ENCODE measurements at regions not wholly inside any gene's neighbourhood (a gene's known extent, or its start where the extent isn't known, plus 50 kb on each side); places are given as distances from the start of the nearest gene placed in this dataset.
"Not testable (repeated sequence)": the region's sequence is repeated elsewhere in the genome, so short reads cannot be mapped to it uniquely, and the experiment has no call there.

DNA sequence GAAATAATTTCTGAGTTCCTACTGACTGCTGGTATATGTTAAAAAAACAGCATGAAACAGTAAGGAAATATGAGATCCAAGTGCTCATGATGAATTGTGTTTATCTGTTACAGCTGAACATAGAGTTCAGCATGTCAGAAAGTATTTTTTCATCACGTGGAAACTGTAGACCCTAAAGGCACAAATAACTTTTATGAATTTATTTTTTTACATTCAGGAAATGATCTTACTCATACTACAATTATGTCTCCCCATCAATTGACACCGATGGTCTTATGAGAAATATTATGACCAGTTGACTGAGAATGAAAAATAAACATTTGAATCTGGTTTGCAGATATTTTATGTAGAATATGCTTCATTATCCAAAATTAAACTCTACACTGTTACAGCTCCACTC, 283.1 kb upstream of the SPANXN4 start:
- no peak for DNase-seq

DNA sequence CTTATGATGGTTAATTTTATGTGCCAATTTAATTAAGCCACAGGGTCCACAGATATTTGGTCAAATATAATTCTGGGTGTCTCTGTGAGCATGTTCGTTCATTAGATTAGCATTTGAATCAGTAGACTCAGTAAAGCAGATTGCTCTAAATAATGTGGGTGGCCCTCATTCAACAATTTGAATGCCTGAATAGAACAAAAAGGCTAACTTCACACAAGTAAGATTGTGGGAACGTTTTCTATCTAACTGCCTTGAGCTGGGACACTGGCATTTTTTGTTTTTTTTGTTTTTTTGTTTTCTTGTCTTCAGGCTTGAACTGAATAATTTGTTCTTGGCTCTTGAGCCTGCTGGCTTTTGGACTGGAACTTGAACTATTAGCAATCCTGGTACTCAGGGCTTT, 292.4 kb upstream of the SPANXN4 start:
- DNase-seq: no peak

DNA sequence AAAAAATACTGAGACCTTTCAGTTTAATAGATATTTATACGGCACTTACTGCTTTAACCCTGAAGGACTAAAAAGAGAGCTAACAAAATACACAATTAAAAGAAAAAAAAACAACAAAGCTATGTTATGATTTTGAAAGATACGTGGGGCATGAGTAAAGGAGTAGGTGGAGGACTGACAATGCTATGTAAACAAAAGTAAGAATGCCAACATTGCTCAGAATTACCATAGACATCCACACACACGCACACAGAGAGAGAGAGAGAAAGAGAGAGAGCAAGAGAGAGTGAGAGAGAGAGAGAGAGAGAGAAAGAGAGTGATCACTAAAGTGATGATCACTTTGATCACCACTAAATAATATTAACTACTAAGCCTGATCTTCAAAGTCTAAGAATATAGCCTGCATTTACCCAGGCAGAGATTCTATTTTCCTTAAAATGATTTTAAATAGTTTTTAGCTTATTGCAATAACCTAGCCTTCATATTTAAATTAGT, 313.9 kb upstream of the SPANXN4 start:
- no peak for DNase-seq

DNA sequence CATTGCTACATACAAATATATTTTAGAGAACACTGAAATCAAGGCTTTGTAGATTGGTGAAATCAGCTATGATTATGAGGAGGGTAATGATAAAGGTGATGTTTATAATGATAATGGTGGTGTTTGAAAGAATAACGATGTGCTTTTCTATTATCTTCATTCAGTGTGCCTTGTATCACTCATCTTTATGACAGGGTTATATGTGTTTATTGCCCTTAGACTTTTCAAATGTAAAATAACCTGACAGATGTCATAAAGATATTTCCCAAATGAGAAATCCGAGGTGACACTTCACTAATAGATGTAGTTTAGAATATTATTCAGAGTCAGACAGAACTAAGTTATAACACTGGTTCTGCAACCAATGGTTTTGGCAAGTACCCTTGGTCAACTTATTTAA, 323.0 kb upstream of the SPANXN4 start:
- DNase-seq: no peak

DNA sequence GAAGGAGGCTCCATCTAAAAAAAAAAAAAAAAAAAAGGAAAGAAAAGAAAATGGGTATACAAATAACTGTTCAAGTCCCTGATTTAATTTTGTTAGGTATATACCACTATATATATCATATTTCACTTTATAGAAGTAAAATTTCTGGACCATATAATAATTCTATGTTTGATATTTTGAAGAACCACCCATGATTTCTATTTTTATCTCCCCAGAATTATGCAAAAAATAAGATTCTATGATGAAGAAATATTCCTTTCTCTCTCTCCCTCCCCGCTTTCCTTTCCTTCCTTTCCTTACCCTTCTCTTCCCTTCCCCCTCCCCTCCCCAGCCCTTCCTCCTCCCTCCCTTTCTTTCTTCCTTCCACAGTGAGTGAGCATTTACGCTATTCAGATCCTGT, 337.5 kb upstream of the SPANXN4 start:
- DNase-seq: no peak

DNA sequence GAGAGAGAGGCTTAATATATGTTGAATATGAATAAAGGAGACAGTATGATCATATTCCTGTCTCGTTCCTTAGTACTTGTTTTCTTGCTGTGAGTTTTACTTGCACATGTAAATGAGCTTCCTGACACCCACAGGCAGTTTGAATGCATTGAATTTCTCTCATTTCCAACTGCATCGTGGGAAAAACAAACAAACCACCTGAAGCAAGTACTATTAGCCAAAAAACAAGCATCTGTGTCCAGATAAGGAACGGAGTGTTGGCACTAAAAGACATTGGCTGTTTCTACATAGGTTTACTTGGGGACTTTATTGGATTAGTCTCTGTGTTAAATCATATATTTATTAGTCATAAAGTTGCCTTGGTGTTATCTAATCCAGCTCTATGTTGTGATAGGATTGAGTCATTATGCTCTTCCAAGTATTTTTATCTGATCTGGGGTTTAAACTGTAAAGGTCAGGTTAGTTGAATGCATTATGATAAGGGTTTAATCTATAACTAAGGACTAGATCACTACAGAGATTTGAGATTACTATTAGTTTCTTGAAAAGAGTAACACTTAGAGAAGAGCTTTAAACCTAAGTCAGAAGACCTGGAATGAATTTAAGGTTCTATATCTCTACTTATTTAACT, 339.0 kb upstream of the SPANXN4 start:
- no peak for DNase-seq

DNA sequence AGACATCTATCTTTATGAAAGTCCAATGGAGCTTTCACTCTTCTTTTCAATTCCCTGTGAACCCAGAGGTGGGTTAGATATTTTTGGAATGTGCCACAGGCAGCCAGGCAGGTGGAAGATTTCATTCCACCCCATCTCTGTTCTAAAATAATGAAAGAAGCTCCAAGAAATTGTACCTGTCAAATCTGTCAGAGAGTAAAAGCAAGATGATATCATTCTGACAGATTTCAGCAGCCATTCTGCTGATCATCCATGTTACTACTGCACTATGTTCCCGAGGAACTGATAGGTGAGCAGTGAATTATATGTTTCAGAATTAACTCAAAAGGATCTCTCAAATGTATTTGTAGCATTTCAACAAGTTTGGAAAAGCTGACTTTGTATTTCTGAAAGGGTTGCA, 339.5 kb upstream of the SPANXN4 start:
- DNase-seq: no peak

DNA sequence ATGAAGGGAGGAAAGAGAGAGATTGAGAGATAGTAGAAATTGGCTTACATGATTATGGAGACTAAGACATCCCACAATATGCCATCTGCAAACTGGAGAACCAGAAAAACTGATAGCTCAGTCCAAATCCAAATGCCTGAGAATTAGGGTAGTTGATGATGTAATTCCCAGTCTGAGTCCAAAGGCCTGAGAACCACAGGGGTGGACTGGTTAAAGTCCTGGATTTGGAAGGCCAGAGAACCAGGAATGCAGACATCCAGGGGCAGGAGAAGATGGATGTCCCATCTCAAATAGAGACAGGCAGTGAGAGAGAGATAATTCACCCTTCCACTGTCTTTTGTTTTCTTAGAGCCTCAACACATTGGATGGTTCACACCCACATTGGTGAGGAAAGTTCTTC, 345.7 kb upstream of the SPANXN4 start:
- no peak for DNase-seq

DNA sequence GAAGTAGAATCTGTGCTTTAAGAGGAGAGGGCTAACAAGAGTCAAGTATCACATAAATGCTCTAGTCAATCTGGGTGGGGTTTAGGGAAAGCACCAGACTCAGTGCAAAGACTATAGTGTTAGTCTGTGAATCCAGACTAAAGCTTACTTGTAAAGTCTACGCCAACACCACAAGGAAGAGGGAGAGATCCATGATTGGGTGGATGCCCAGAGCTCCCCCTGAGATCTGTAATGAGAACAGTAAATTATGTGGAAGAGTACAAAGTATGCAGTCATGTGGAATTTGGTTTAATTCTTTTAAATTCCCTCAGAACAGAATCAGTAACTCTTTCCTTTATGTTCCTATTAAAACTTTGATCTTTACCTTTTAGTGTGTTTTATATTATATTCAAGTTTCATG, 354.7 kb upstream of the SPANXN4 start:
- DNase-seq: no peak

DNA sequence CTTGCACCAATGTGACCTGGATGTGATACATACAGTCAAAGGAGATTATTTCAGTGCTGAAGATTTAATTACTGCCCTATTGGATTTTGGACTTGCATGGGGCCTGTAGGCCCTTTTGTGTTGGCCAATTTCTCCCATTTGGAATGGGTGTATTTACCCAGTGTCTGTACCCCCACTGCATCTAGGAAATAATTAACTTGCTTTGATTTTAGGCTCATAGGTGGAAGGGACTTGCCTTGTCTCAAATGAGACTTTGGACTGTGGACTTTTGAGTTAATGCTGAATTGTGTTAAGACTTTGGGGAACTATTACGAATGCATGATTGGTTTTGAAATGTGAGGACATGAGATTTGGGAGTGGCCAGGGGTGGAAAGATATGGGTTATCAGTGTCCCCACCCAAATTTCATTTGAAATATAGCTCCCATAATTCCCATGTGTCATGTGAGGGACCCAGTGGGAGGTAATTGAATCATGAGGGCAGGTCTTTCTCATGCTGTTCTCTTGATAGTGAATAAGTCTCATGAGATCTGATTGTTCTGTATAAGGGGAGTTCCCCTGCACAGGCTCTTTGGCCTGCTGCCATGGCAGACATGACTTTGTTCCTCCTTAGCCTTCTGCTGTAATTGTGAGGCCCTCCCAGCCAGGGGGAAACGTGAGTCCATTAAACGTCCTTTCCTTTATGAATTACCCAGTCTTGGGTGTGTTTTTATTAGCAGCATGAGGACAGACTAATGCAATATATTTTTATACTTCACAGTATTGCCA, 362.2 kb upstream of the SPANXN4 start:
- DNase-seq: no peak

DNA sequence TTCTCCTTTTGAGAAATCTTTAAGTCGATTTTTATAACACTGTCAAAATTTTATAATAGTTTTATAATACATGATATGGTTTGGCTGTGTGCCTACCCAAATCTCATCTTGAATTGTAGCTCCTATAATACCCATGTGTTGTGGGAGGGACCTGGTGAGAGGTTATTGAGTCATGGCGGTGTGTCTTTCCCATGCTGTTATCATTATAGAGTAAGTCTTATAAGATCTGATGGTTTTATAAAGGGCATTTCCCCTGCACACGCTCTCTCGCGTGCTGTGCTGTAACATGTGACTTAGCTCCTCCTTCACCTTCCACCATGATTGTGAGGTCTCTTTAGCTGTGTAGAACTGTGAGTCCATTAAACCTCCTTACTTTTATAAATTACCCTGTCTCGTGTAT, 364.0 kb upstream of the SPANXN4 start:
- no peak for DNase-seq

DNA sequence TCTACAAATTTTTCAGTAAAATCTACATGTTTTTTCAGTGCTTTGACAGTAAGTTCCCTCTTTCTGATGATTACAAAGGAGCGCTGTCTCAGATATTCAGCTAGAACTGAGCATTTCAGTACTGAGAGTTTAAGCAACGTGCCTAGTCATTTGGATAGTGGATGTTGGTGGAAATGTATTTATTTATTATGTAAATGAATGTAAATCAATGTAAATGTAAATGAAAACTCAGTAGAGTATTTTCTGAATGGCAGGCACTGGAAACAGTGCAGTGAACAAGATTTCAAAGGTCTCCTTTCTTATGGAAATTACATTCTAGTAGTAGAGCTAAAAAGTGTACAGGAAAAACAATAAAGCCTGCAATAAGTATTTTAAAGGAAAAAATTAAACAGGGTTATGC, 370.2 kb upstream of the SPANXN4 start:
- no peak for DNase-seq

DNA sequence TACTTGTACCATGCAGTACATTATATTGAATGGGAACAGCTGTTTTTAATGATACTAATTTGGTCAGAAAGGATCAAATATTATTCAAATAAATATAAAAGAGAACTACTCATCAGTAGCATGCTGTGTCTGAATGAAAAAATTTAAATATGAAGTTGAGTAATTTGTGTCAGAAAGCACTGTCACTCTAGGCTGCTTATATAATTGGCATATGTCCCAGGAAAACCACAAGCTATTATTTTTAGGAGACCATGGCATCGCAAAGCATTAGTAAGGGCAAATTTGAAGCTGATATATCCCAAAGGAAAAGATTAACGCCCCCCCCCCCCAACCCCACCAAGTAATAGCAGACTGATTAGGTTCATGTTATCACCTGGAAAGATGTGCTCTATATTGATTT, 388.5 kb upstream of the SPANXN4 start:
- peak; percentile 28 for DNase-seq

DNA sequence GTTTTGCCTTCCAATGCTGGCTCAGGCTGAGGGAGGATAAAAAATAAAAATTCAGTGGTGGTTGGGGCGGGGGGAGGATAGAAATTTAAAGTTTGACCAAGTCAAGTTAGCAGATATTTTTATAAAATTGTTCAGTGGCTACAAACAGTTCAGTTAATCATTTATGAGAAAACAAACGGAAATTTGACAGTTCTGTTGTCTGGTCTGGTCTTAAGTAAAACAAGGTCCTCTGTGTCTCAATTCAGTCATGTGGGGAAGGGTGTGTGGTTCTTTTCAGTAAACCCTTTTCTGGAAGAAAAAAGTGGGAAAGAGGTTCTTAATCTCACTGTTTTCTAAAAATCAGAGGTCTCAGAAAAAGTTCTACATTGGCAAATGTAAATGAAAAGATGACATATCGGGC, 409.1 kb upstream of the SPANXN4 start:
- no peak for DNase-seq

DNA sequence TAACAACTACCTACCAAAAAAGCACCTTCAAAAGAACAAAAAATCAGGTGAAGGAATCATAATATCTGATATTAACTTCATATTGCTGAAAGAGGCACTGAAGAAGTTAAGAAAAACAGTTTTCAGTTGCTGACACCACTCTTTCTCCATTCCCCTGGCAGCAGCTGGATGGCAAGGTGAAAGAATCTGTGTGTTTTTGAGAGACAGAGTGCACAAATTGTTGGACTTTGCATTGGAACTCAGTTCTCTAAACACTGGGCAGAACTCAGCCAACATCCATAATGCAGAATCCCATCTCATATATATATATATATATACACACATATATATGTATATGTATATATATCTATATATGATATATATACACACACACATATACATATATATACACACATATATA, 408.3 kb upstream of the MAGEC2 start:
- DNase-seq: no peak

DNA sequence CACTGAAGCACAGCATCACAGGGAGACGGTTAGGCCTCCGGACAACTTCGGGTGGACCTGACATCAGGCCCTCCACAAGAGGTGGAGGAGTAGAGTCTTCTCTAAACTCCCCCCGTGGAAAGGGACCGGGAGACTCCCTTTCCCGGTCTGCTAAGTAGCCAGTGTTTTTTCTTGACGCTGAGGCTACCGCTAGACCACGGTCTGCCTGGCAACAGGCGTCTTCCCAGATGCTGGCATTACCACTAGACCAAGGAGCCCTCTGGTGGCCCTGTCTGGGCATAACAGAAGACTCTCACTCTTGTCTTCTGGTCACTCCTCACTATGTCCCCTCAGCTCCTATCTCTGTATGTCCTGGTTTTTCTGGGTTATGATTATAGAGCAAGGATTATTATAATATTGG, 401.5 kb upstream of the MAGEC2 start:
- DNase-seq: not testable (repeated sequence)

DNA sequence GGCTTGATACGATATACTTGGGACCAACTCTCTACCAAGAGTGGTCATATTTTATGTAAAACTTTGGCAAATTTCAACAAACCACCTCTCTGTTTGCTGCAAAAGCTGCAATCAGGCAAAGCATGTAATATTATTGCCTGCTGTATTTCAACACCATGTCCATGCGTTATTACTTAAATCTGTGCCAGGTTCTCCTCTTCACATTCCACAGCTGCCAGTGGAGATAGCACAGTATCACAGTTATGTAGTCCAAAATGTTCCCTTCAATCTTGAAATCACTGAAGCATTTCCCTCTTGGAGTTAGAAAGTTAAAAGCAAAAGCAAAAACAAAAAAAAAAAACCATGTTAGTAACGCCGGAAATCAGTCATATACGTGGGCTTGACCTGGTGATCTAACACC, 396.7 kb upstream of the MAGEC2 start:
- DNase-seq: no peak

DNA sequence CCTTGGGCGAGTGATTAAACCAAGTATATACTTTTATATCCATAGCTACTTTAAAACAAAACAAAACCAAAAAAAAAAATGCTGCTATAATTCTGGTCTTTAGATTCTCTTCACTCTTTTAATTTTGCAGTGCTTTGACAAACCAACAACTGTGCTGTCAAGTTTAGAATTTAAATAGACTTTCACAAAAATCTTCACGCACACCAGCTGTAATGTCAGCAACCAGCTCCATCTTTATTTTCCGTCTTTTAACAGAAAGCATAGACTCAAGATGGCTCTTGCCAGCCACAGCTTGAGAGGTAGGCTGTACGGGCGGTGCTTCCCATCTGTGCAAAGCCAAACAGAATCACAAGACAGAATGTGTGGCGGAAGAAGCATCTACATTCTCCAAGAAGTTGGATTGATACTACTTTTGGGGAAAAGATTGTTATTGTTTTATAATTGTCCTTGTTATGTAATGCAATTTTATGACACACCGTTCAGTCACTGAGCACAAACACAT, 388.3 kb upstream of the MAGEC2 start:
- DNase-seq: no peak

DNA sequence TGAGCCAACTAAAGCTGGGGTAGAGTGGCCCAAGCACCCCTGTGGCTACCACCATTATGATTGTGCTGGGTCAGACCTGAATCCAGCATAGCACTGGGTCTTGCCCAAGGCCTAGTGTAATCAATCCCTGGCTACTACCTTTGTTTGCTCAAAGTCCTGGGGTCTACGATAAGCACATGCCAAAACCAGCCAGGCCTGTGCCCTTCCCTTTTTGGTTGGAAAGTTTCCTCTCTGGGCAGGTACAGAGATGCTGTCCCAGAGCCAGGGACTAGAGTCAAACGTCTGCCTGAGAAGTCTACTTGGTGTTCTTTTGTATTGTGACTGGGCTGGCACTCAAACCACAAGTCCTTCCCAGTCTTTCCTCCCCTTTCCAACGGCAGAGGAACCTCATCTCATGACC, 371.5 kb upstream of the MAGEC2 start:
- DNase-seq: no peak

DNA sequence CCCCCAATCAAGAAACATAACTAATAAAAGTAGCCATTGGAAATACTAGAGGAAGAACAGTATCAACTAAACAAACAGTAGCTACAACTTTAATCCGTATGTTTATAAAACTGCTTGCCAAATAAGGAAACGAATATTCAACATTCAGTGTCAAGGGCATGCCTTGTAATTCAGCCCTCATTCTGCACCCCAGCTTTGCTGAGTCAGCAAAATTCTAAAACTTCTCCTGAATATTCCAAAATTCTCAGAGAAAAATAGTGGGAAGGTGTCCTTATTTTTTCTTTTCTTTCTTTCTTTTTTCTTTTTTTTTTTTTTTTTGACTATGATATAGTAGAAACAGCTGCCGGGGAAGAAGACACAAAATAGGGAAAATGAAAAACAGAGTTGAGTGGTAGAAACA, 344.8 kb upstream of the MAGEC2 start:
- DNase-seq: no peak

DNA sequence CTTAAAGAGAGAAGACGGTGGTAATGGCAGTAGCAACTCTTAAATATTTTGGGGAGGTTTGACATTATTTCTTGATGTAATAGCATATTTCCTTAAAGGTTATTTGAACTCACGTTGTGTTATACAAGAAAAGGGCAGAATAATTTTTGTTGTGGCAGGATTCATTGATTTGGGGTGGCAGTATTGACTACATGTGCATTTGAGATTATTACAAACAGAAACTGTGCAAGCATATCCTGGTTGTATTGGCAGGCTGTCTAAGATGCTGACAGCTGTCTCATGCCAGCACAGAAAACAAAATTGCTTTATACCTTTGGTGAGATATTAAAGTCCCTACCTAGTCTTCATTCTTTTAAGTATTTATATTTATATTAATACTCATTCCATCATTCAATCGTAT, 300.7 kb upstream of the MAGEC2 start:
- no peak for DNase-seq

DNA sequence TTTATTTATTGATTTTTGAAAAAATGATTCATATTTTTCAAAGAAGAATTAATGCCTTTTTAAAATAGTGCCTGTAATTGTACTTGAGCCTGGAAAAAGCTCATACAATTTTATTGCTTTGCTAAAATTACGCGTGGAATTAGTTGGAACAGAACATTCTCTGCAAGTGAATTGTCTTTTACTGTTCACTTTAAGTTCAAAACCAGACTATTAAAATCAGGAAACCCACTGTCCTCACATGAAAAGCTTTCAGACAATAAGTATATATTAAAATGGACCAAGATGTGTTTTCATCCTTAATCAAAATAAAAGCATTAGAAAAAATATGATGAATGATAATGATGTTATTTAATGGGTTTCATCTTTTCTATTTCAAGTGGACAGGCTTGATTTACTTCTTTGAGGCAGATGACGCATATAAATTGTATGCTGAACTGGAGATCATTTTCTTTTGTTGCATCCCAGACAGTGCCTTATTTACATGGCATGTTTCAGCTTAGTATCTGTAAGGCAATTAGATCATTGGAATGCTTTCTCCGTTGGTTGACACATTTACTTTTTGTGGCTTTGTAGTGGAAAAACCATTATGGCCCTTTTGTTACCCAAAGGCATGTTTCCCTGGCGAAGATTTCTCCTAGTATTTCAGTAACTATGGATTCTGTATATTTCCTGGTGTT, 299.0 kb upstream of the MAGEC2 start:
- no peak for DNase-seq

DNA sequence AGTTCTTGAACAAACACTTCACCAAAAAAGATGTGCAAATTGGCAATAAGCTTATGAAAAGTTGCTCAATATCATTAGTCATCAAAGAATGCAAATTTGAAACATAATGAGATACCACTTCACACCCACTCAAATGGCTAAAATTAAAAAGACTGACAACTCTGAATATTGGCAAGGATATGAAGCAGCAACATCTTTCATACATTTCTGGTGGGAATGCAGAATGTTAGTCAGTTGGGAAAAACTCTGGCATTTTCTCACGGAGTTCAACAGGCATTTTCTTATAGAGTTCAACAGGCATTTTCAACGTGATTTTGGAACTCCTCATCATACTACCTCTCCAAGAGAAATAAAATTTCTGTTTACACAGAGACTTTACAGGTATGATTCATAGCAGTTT, 297.4 kb upstream of the MAGEC2 start:
- DNase-seq: no peak

DNA sequence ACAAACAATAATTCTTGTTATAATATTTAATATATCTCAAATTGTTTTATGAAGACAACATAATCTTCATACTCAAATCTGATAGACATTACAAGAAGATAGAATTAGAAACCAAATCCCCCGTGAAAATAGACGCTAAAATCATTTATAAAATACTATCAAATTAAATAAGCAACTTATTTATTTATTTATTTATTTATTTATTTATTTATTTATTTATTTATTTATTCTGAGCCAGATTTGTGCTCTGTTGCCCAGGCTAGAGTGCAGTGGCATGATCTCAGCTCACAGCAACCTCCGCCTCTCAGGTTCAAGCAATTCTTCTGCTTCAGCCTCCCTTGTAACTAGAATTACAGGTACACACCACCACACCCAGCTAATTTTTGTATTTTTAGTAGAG, 294.9 kb upstream of the MAGEC2 start:
- no peak for DNase-seq
